ENCODE measurements at regions not wholly inside any gene's neighbourhood (a gene's known extent, or its start where the extent isn't known, plus 50 kb on each side); places are given as distances from the start of the nearest gene placed in this dataset. TPM values are rescaled to one million over a fixed set of nuclear protein-coding genes. Genes with fewer than 3 reads are reported as not detected.

DNA sequence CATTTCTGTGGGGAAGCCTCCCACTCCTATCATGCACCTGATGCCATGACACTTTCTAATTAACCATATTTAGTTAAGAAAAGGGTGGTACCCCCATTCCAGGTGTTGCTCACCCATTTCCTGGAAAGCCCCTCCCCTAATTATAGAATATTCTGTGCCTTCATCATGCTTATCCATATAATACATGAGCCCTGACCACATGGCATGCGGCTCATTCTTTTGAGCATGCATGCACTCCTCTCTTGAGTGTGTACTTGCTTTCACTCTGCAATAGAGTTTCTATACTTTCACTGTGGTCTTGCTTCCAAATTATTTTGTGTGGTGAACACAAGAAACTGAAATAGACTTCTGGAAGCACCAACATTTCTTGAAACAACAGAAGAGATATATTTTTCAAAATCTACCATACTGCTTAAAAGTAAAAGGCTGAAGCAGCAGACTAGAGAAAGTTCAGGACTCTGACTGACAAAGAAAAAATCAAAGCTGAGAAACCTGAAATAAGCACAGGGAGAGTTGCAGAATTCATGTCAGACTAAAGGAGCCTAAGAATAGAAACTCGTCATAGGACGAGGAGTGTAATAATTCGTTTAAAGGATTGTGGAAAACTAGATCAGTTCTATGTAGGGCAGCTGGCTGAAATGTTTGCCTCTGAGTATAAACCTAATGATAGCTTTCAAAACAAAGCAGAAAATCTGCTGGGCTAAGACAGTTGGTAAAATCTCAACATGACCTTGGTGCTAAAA is 144.8 kb downstream of the KITLG start:
- in situ Hi-C loops (cut with MboI) = no loop called here
- H3K36me3 ChIP-seq (ENCODE audit: low read depth) = no peaks in the 10 kb centered on the region
- no peak overlapping the region for H3K4me3 ChIP-seq
- peak overlapping the region; percentile 35; the same call in 1 of the 2 replicates for H2AFZ ChIP-seq
- 54 to 60% methylated on average over 4 of the region's 4 CpGs for WGBS, 2 experiments (ENCODE audit: low coverage in 1 of 2, low lambda C conversion rate in 2 of 2, missing lambda C conversion rate in 2 of 2)
- H3K79me2 ChIP-seq (ENCODE audit: insufficient read depth) = no peaks in the 10 kb centered on the region
- H3K4me2 ChIP-seq (ENCODE audit: unreplicated experiment) = no peak overlapping the region
- H3K4me1 ChIP-seq (ENCODE audit: insufficient read depth) = peaks cover 37% of the 10 kb centered on the region
- no peaks in the 10 kb centered on the region for H3K9me2 ChIP-seq (ENCODE audit: insufficient read depth)
- H3K9me3 ChIP-seq (ENCODE audit: low read depth) = no peaks in the 10 kb centered on the region
- no peaks in the 10 kb centered on the region for H3K27me3 ChIP-seq (replicated peaks; ENCODE audit: insufficient read depth)
- peaks cover 34% of the 10 kb centered on the region for H3F3A ChIP-seq (ENCODE audit: insufficient read depth)
- no peaks in the 10 kb centered on the region for H4K20me1 ChIP-seq (ENCODE audit: insufficient read depth)
- TF ChIP-seq EZH2phosphoT487 (IDR thresholded peaks at IDR 0.05; ENCODE audit: insufficient read depth, low read depth) = no peak
- no peak for TF ChIP-seq EZH2 (IDR thresholded peaks at IDR 0.05; ENCODE audit: insufficient read depth, poor library complexity, severe bottlenecking)
- no peak overlapping the region for H3K9ac ChIP-seq
- DNase-seq = no peak
- H3K27ac ChIP-seq = no peak overlapping the region

DNA sequence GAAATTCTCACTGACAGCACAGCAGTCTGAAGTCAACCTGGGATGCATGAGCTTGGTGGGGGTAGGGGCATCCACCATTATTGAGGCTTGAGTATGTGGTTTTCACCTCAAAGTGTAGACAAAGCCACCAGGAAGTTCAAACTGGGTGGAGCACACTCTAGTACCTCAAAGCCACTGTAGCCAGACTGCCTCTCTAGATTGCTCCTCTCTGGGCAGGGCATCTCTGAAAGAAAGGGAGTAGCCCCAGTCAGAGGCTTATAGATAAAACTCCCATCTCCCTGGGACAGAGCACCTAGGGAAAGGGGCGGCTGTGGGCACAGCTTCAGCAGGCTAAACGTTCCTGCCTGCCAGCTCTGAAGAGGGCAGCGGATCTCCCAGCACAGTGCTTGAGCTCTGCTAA is 143.0 kb downstream of the KITLG start:
- no peak for TF ChIP-seq EZH2 (IDR thresholded peaks at IDR 0.05; ENCODE audit: insufficient read depth, poor library complexity, severe bottlenecking)
- TF ChIP-seq EZH2phosphoT487 (IDR thresholded peaks at IDR 0.05; ENCODE audit: insufficient read depth, low read depth) = no peak
- in situ Hi-C loops (cut with MboI) = no loop called here
- no peak overlapping the region for H2AFZ ChIP-seq

More for the DNA sequence above, 143.0 kb downstream of the KITLG start:
- Histone ChIP-seq H4K20me1 (ENCODE audit: insufficient read depth) (no peaks in the 10 kb centered on the region), H3K79me2 (ENCODE audit: insufficient read depth) (no peaks in the 10 kb centered on the region), H3K4me3 (no peak overlapping the region), H3K27ac (no peak overlapping the region), H3F3A (ENCODE audit: insufficient read depth) (peaks cover 23% of the 10 kb centered on the region), H3K9ac (no peak overlapping the region), H3K27me3 (replicated peaks; ENCODE audit: insufficient read depth) (no peaks in the 10 kb centered on the region), H3K4me1 (ENCODE audit: insufficient read depth) (peaks cover 31% of the 10 kb centered on the region), H3K9me2 (ENCODE audit: insufficient read depth) (no peaks in the 10 kb centered on the region), H3K36me3 (ENCODE audit: low read depth) (no peaks in the 10 kb centered on the region), H3K9me3 (ENCODE audit: low read depth) (no peaks in the 10 kb centered on the region), H3K4me2 (ENCODE audit: unreplicated experiment) (no peak overlapping the region)
- WGBS, 2 experiments (ENCODE audit: low coverage in 1 of 2, low lambda C conversion rate in 2 of 2, missing lambda C conversion rate in 2 of 2) = 88 to 90% methylated on average over 3 of the region's 3 CpGs
- no peak for DNase-seq

Small RNA genes lying in the stretch of these regions (small RNA-seq; reads per million reads assigned to genes)
- gene RF00019 (ENCODE audit: low read depth, low replicate concordance) = not detected

All from GM23248 (cell line).